Stimulated activated CD4-positive, alpha-beta T cell treated with anti-CD3 and anti-CD28 coated beads, TNF-alpha, amount 100 ng/mL, for 1 hour (primary cell): ENCODE measurements at regions not wholly inside any gene's neighbourhood (a gene's known extent, or its start where the extent isn't known, plus 50 kb on each side); places are given as distances from the start of the nearest gene placed in this dataset.
"Not testable (repeated sequence)": the region's sequence is repeated elsewhere in the genome, so short reads cannot be mapped to it uniquely, and the experiment has no call there.

Source experiments
- DNase-seq, 3 donors: peaks; one replicate each; pipeline ENCODE4 v3.0.0-alpha.2; 2020; ENCODE audit warnings: low read depth in 3 of 3, low spot score in 1 of 3

DNA sequence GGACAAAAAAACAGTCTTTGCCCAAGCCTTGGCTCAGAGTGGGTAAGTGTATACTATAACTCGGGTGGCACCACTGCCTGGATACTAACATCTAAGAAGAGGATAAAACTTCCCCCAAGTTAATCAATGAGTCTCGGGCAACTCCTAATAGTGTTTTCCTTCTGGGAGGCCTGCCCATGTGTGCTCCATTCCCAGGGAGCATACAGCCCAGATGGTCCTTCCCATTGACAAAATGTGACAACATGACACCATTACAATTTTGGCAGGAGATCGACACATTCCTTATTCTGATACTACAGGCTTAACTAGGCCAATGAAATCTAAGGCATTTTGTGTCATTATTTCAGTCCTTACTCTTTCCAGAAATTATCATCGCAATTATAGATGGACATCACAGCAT lies 52.7 kb upstream of the CRIM1 start:
- DNase-seq = no peak

DNA sequence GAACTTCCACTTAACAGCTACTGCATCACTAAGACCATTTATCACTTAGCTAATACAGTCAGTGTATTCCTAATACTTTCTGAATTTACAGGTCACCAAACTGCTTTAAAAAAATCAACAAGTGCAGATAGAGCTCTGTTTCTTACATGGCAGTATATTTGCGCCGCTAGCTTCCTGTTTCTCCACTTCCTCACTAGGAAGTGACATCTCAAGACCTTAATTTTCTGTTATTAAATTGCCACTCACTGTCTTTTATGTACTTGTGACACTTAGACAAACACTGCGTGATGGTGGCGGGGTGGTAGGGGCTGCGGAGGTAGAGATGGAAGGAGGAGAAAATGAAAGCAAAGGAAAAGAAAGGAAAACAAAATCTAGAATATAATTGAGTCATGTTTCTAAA lies 53.7 kb upstream of the CRIM1 start:
- no peak for DNase-seq

DNA sequence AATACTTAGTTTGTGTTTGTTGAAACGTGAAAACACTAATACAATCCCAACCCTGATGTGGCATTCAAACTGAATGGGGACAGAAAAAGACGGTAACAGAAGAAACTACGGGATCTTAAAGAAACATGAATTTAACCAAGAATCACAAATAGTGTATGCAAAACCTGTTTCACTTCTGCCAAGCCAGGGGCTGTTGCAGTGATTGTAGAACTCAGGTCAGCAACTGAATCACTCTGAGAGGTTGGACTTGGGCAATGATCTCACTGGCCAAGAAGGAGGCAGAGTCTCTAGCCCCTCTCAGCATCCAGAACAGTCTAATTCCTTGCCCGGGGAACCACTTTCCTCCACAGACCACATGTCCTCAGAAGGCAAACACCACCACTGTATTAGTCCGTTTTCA lies 54.9 kb upstream of the CRIM1 start:
- no peak for DNase-seq

DNA sequence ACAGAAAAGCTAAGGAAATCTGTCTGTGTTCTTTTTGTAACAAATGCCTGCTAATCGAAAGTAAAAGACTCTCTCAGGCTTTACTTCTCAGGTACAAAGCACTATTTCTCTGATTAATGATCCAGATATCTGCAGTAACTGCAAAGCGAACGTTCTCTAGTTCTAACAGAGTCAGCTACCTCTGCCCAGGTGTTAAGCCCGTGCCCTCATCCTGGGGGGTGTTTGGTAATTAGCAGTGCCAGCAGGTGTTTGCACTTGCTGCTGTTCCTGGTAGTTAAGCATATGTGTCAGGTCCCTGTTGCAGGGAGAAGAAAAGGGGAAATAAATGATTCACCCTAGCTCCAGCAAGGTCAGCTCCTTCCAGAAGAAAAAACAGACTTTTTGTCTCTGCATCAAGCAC lies 58.8 kb upstream of the CRIM1 start:
- DNase-seq = no peak

DNA sequence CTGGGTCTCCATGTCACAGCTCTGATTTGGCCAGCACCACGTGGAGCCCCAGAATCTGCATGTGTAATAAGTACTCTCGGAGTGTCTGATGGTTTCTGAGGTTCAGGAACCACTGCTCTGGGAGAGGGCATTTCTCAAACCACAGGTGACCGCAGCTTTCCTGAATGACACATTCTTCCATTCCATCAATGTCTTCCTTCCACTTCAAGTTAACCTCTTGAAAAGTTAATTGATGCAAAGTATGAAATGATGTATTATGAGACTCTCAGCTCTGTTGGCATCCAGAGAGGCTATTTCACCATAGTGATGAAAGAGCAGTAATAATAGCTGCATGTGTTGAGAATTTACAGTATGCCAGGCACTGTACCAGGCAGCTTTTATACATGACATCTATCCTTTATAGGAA lies 61.3 kb upstream of the CRIM1 start:
- no peak for DNase-seq

DNA sequence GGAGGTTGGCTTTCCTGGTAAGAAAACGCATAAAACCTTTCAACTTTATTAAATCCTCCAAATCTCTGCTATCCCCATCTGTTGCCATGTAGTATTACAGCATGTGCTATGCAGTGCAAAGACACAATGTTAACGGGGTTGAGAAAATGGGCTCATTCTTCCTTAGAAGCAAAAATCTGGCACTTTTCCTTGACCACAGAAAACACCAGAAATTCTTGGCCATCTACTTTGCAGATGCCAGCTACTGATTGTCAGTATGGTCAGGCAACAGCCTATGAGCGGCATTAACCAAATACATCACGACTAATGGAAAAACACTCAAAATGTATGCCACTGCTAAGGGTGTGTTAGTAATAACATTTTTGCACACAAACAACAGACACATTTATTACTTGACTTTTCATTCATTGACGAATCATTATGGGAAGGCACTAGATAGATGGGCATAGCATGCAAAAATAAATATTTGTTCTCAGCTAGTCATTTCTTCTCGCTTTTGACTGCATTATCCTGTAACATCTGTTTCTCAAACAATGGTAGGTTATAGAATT lies 65.2 kb upstream of the CRIM1 start:
- no peak for DNase-seq

DNA sequence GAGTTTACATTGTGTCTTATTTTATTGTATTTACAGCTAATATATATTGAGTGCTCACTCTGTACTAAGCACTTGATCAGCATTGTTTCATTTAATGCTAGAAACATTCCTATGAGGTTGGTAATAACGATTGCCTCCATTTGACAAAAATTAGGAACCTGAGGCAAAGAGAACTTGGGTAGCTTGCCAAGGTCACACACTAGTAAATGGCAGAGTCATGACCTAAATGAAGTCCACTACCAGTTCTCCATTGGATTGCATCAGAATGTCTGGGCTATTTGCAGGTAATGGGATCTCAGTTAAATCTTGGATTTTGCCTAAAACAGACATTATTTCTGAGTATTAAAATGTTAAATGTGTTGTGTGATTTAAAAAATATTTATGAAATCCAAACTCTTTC lies 65.8 kb upstream of the CRIM1 start:
- DNase-seq = no peak

DNA sequence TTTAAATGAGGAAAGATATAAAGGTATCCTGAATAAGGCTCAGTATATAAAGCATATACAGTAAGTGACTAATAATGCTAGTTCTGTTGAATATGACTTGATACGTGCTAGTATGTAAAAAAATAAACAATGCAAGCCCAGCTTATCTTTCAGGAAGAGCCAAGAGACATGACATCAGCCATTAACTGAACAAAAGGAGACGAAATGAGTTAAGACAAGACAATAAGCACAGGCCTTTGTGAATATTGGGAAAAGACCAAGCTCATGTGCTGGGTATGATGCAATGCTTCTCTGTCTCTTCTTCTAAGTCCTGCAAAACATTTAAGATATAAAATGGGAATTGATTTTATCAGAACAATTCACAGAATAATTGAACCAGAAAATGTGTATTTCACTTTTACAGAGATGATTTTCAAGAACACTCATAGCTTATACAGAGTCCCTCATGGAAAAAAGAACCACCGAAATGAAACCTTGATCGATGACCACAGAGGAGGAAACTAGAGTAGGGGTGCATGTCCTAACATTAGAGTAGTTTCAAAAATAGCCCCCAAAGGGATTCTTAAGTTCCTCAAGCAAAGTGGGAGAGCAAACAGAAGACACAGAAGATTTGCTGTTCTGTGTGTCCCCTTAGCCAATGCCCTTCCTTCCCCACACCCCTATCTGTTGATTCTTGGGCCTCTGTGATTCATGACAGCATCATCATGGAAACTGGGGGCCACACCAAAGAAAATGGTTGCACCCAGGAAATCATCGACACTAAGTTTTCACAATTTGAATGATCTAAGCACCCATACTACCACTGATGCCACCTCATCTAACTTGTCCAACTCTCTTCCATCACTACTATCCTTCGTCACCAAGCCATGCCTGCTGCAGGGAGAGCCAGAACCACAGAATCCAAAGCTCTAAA lies 68.0 kb upstream of the CRIM1 start:
- no peak for DNase-seq

DNA sequence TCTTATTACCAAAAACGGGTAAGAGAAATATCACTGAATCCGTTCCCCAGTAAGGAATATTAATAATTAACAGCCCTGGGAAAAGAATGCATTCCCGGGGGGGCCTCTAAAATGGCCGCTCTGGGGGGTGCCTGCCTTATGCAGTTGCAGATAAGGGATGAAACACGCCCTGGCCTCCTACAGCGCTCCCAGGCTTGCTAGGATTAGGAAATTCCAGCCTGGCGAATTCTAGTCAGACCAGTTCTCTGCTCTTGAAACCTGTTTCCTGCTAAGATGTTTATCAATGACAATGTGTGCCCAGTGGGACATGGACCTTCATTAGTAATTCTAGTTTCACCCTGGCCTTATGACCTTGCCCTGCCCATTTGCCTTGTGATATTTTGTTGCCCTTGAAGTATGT lies 76.1 kb upstream of the CRIM1 start:
- DNase-seq = not testable (repeated sequence)

DNA sequence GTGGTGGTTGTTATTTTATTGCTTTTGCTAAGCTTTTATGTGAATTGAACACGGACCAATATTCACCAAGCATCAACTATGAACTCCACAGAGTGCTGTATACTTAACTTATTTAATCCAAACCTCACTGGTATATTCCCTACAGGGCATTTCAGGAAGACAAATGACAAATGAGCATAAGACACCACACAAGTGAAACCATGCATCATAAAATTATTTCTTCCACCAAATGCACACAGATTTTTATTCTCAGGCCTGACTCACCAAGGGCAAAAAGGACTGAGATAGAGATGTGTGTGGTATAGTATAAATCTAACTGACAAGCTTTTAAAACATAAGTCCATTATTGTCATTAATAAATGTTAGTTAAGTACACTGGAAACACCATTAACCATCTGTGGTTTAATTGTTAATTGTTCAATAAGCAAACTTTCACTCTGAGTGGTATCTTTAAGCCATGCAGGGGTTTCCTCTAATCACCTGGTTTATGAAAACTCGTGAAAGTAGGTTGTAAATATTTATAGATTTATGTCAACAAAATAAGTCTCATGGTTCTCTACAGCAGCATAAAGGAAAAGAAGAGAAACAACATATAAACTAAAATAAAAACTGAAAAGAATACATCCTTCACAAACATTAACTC lies 77.6 kb upstream of the CRIM1 start:
- no peak for DNase-seq

DNA sequence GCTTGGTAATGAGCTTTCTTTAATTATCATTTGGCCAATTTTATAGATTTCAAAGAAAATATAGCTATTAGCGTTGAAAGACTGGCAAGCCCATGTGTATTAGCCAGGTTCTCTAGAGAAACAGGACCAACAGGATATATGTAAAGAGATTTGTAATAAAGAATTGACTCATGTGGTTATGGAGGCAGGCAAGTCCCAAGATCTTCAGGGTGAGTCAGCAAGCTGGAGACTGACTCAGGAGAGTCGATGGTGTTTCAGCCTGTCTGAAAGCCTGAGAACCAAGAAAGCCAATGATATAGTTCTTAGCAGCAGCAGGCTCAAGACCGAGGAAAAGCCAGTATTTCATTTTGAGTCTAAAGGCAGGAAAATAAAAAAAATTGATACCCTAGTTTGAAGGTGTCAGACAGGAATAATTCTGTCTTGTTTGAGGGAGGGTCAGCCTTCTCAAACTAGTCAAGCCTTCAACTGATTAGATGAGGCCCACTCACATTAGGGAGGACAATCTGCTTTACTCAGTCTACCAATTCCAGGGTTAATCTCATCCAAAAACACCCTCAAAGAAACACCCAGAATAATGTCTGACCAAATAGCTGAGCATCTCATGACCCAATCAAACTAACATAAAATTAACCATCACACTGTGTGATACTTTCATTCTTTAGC lies 78.3 kb upstream of the CRIM1 start:
- no peak for DNase-seq

DNA sequence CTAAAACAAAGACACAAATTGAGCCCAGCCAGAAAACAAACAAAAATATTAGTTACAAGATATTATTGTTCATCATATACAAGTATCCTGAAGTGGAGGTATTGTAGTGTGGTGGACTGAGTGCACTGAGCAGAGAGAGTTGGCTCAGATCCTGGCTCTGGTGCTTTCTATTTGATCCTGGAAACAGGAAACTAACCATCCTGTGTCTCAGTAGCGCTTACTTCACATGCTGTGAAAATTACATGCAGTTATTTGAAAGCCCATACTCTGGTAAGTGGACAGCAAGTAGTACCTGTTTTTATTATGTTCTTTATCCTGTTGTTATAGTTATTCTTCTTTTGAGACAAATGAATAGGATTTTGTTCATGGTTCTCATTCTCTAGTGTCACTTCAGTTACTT lies 84.3 kb upstream of the CRIM1 start:
- DNase-seq = no peak

DNA sequence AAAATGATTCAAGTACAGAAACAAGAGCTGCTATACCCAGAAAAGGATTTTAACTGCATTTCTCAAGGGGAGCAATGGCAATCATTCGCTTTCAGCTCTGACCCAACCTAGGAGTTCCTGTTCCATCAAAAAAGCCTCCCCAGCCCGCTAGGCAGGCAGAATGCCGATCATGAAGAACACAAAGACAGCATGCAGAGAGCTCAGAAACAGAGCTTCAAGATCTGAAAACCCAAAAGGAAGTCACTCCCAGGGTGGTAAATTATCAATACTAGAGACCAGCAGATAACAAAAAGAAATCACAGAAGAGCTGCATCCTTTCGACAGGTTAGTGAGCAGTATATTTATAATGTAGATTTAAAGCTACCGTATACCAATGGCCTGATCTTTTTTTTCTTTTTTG lies 84.8 kb upstream of the CRIM1 start:
- no peak for DNase-seq

DNA sequence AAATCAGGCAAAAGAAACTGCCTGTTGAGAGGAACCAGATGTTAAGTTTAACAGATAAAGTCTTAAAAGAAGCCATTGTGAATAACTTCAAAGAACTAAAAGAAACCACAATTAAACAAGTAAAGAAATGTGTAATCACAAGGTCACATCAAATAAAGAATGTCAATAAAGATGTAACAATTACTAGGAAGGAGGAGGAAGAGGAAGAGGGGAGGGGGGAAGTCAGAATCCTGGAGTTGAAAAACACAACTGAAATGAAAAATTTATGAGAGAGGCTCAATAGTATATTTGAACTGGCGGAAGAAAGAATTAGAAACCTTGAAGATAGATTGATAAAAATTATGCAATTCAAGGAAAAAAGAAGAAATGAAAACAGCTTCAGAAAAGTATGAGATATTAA lies 88.4 kb upstream of the CRIM1 start:
- DNase-seq = no peak

DNA sequence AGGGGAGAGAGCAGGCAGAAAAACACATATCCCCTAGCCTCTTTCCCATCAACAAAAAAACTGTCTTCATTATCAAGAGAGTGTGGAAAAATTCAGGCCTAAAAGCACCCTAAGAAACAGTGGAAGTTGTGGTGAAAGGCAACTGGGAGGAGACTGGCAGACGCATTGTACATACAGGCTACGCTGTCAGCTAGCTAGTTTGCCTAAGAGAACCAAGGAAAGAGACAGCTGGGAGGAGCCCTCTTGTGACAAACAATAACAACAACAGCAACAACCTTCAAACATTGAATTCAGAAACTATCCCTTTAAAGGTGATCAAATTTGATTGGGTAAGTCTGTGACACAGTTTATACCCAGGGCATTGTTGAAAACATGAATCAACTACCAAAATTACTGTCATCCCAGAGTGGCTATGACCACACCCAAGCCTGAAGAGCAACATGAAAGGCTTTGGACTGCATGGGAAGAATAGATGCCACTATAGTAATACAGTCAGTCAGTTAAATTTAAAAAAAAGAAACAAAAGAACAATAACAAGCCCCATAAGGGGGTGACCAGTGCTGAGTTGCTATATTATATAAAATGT lies 88.9 kb upstream of the CRIM1 start:
- no peak for DNase-seq

DNA sequence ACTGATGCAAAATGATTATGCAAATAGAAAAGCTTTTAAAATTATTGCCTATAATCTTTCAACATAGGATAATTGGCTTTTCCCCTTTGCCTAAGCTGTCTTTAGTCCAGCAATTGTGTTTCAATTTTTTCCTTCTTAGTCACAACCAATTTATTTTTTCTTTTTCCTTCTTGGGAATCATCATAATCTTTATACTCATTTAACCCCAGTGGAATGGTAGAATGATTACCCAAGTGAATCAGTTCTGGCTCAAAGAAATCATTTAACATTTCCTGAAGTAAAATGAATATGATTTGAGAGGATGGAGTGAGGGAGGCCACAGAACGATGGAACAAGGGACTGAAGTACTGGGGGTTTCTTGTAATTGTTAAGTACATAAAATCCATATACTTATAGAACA lies 93.0 kb upstream of the CRIM1 start:
- no peak for DNase-seq

DNA sequence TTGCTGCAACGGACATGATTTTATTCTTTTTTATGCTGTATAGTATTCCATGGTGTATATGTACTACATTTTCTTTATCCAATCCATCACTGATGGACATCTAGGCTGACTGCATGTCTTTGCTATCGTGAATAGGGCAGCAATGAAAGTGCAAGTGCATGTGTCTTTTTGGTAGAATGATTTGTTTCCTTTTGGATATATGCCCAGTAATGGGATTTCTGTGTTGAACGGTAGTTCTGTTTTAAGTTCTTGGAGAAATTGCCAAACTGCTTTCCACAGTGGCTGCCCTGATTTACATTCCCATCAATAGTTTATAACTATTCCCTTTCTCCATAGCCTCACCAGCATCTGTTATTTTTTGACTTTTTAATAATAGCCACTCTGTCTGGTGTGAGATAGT lies 99.7 kb upstream of the CRIM1 start:
- no peak for DNase-seq

DNA sequence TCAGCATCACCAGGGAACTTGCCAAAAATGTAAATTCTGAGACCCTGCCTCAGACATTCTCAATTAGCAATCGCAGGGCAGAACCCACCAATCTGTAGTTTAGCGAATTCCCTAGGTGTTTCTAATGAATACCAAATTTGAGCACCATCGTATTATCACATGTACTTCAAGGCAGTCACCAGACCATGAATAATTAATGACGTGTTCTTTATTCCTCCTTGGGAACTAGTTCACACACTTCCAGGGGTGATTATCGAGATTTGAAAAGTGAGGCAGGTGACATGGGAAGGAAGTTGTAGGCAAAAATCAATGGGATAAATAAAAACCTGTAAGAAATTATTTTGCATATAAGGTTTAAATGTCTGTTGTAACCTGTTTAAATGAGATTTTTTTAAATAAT lies 102.5 kb upstream of the CRIM1 start:
- no peak for DNase-seq

DNA sequence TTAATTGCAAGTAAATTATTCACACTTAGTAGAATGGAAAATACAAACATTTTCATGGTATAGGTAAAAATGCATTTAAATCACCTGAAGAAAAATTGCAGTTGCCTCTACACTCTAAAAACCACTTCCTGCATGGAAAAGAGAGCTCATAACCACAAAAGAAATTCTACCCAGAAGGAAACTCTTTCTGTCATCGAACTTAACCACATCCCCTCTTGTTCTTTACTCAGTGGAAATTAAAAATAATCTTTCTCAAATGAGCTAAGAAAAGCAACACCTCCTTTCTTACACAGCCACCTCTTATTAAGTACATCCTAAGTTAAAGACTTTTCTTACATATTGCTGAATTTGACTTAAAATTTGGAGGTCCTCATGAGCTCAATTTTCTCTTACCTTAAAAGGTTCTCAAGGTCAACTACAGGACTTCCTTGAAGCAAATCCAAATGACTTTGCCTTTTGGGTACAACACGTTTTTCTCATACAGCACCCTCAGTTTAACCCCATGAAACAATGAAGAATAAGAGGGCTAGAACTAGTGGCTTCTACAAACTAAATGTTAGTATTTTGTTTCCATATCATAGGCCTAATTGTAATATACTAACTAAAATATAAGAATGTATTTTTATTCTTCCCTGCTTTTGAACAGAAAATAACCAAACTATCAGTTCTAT lies 109.1 kb upstream of the CRIM1 start:
- no peak for DNase-seq

DNA sequence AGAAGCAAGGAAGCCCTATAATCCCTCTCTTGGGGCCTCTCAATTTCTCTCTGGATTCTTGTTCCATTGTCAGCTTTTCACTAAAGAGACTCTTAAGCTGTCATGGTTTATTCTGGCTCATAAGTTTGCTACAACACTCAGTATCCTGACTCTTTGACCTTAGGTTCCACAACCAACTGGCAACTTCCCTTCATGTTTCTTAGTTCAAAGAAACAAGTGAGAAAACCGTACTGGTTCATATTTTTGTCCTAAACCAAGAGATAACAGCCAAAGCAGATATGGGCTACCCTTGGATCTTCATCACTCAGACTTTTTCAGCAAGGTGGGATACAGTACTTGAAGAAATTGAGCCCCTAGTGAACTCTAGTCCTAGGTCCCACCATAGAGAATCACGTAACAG lies 109.9 kb upstream of the CRIM1 start:
- DNase-seq = no peak

DNA sequence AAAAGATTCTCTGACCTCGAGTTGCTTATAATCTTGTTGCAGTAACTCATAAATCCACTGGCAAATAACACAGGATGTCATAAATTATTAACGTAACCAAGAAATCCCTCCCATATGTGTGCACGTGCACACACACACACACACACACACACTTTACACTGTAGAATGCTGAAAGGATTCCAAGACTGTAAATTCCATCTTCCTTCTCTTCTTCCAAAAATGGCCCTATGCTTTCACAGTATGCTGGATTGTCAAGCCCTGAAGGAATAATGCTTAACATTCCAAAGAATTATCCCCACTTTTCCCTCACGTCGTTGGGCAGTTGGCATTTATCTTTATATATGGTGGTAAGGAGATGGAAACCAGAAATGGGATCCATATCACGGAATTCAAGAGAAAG lies 117.5 kb upstream of the CRIM1 start:
- DNase-seq = no peak
